Left lobe of liver (tissue), 2 donors: ENCODE measurements at regions not wholly inside any gene's neighbourhood (a gene's known extent, or its start where the extent isn't known, plus 50 kb on each side); places are given as distances from the start of the nearest gene placed in this dataset.

Experiments used
- ATAC-seq: fragments of 200-7000 bp; cut with Tn5 transposase; one replicate; pipeline ENCODE4 v1.9.1; 2020; ENCODE audit warnings: mild to moderate bottlenecking, moderate library complexity
- DNase-seq: peaks from one replicate; pipeline ENCODE4 v3.0.0-alpha.2; 2020; ENCODE audit warnings: low spot score
- donor health status: DM: no; HTN: no; CAD: no; lungs with moderate emphysema.
- donor health status: DM: no; HTN: yes; CAD: no.

GRCh38 chr15:36484038-36484778 lies 95.2 kb upstream of the CDIN1 start:
- ATAC-seq (no peak), DNase-seq (no peak)

GRCh38 chr15:36491912-36492311 lies 87.5 kb upstream of the CDIN1 start:
- no peak for ATAC-seq
- DNase-seq: no peak

DNA sequence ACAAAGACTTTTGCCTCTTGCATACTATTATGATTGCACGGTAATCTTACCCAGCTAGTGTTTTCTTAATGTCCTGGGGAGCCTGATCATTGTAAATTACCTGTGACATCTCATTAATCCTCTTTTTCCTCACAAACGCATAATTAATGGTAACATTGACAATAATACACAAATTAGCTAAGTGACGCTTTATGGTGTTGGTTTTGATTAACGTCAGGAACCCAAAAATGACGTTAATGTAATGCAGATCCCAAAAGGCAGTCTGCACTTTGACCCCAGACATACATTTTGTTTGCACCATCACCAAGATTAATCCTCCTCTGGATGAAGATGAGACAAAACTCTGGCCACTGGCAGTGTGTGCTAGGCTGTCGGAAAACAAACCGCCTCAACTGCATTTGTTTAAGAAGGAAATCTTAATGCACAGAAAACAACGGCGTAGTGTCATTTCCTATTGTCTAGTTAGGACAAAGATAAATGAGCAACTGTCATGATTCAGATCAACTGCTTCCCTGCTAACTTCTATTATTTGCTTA lies 83.9 kb upstream of the CDIN1 start:
- ATAC-seq (no peak), DNase-seq (no peak)

DNA sequence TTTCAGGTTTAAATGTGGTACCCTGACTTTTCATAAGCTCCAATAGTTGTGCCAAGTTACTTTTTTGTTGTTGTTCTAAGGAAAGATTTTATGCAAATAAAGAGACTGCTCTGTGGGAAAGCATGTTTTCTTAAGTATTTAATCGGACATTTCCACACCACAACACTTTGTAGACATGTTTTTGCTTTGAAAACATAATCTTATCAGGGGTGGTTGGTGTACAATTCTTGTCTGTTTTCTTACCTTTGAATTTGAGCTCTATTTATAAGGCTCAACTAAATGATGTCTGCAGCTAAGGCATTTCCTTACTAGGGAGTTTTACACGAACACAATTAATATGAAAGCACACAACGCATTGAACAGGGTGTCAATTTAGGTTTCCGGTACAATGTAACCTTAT lies 81.5 kb upstream of the CDIN1 start:
- no peak for DNase-seq
- no peak for ATAC-seq

- DNase-seq: no peak
- no peak for ATAC-seq
Measured at GRCh38 chr15:36498401-36498800, 81.0 kb upstream of the CDIN1 start.

DNA sequence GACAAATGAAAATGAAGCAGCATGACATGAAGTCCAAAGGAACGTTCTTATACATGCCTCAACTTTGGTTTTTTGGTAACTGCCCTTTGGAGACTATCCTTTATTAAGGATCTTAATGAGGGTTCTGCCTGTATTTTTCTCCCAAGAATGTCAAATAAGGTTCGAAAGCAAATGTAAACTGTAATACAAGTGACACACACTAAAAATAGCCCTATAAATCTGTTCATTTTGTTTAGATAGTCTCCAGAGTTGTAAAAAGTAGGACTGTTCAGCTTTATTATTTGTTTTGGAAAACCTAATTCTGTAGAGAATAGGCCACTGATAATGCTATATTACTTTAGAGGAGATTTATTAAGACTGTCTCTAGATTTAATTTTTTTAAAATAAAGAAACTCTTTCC lies 80.5 kb upstream of the CDIN1 start:
- no peak for DNase-seq

GRCh38 chr15:36499412-36500389 lies 79.7 kb upstream of the CDIN1 start:
- no peak for ATAC-seq
- no peak for DNase-seq

More for the DNA sequence above, 80.5 kb upstream of the CDIN1 start:
- no peak for ATAC-seq

DNA sequence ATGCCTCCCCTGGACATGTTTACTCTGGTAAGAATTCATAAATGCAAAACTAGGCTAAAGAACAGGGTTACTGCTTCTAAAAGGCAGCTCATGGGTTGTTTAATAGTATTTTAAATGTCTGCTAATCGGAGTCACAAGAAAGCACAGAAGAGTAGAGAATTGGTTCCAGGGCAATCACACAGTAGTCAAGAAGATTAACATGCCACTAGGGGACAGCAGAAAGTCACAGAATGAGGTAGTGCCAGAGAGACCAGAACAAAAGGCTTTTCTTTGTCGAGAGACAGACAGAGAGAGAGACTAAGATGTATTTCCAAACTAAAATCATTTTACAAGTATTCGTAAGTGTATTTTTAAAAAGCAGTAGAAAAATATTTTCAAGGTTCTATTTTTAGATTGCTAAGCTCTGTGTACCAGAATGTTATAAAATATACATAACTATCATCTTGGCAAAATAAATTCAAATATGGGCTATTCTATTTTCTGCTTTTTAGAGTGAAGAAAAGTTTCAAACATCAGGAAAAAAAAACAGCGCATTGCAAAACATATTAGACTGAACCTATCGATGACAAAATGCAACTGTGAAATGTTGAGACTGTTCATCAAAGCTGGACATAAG lies 78.3 kb upstream of the CDIN1 start:
- DNase-seq (no peak), ATAC-seq (peak; percentile 98)

GRCh38 chr15:36502509-36502908 lies 76.9 kb upstream of the CDIN1 start:
- peak; percentile 29 for ATAC-seq

DNA sequence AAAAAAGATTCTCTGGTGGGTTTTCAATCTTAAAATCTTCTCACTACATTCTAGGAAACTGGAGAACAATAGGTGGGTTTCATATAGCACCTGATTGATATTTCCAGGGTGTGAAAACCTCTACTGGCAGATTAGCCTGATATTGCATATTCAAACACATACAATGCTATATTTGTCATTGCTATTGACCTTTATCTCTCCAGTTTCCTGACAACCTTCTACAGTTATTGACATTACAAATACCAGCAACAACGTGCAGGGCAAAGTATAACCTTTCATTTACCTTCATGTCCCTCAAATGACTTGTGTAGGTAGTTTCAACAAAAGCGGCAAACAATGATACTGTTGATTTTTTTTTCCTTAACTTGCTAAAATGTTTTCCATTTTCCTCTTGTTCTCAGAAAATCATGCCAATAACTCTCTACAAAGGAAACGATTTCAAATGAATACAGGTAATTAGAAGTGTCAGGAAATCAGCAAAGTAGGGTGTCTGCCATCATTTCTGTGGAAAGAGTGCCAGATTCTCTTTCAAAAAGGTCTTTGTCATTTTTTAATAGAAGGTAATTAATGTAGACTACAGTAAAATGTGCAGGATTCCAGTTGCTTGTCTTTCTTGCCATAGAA lies 72.6 kb upstream of the CDIN1 start:
- ATAC-seq (peak; percentile 89), DNase-seq (no peak)

More at GRCh38 chr15:36502509-36502908, 76.9 kb upstream of the CDIN1 start:
- no peak for DNase-seq

DNA sequence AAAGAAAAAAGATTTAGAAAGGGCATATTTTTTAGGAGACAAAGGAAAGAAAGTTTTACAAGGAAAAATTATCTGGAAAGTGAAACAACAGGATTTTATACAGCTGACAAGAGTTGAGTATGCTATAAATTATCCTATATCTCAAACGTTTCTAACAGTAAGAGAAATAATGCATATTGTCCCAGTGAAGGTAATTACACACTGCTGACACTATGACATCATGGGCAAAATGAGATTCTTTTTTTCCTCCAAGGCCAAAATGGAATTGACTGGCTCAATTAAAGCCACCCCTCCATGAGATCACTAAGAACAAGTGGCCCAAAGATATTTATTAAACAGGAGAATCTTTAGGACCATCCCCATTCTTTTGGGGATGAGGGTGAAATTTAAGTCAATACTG lies 72.0 kb upstream of the CDIN1 start:
- no peak for DNase-seq
- ATAC-seq: no peak

DNA sequence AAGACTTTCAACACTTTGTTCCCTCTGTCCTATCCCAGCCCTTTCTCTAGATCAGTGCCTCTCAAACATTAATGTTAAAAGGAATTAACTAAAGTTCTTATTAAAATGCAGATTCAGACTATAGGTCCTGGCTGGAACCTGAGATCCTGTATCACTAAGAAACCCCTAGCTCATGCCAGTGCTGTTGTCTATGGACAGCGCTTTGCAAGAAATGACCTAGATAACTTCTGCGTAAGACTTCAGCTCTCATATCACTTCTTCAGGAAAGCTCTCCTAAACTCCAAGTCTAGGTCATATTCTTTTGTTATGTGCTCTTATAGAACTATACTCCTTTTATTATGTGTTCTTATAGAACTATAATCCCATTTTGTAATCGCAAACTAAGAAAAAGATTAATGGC lies 67.8 kb upstream of the CDIN1 start:
- DNase-seq: no peak
- ATAC-seq: no peak

DNA sequence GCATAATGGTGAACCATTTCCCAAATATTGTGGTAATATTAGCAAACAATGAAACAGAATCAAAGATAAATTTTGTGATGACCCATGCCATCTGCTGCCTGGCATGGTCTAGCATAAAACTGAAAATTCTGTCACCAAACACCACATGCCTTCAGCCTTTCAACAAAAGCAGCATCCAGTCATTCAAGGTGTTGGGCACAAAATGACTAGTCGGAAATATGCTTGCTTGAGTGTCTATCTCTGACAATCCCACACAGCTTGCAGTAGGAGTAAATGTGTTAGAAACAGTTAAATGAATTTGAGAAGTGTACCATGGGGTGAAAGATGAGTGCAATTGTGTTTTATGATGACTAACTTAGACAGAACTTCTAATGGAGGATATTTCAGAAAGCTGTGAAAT lies 61.7 kb upstream of the CDIN1 start:
- ATAC-seq (no peak), DNase-seq (no peak)

- no peak for ATAC-seq
- no peak for DNase-seq
Measured at GRCh38 chr15:36519067-36519466, 60.4 kb upstream of the CDIN1 start.

DNA sequence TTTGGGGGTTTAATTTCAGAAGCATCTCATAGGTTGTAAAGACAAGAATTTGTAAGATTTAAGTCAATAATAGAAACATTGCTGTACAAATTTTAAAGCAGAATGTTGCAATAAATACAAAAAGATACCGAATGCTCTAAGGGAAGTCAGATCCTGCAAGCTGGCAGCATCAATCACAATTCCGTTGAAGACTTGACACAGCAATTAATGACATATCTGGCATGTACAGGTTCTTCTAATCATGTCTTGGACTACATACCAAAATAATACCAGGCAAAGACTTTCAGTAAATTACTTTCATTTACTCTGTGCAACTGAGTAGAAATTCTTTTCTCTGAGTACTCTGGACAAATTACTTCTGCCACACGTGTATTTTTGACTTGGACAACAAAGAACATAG lies 54.0 kb upstream of the CDIN1 start:
- DNase-seq (no peak), ATAC-seq (no peak)

DNA sequence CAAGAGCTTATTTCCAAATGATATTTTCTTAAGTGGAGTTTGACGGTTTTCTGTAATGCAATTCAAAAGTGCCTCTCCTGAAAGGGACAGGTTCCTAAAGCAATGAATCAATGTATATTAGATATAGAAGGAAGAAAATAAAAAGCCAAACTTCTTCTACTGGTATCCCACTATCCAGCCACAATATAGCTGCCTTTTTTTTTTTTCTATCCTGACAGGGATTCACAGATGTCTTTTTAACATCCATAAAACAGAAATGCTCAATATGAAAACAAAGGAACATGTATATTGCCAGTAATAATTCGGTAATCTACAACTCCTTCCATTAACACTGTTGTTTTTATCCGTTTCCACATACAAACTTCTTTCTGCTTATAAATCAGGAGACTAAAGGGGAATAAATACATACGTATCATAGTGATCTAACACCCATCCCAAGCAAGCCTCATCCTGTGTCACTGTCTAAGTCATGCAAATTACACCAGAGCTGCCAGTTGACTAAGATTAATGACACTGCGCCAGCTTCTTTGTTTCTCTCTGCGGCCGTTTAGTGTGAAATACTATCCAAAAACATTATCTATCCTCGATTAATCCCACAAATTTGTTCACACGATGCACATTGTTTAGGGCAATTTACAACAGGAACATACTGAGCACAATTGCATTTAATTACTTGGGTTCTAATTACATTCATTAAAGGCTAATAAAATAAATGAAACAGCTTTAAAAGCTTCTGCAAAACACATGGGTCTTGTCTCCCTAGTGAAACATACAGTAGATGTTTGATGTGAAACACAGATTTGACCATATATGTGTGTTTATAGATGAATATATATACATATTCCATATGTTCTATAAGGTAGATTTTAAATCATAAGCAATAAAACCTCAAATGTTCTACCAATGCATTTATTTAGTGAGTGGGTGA lies 51.9 kb upstream of the CDIN1 start:
- ATAC-seq: no peak

DNA sequence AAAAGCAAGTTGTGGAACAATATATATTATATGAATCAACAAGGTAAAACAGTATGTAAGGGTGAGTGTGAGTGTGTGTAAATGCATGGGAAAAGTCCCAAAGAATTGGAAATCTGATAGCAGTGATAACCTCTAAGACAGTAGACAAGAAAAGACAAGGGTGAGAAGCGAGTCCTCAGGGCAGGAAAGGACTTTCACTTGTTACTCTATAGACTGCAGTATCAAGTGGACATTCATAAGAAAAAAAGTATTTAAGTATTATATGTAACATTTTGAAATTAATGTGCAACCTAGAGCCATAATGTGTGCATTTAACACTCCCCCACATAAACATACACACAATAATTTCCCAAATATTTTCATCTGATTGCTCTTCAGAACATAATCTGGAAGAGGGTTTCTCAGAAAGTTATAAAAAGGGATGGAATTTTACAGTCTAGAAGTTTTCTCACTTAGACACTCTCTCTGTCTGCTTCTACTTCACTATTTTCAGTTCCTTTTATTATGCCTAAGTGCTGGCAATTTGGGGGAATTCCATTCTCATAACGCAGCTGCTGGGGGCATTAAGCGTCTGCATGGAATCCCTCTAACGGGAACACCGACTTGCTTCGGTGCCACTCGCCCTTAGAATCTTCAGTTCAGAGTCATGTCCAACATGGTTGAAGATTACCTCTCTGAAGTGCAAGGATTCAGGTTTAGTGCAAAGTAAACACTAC lies 50.0 kb upstream of the CDIN1 start:
- ATAC-seq (no peak), DNase-seq (no peak)

More for the DNA sequence above, 51.9 kb upstream of the CDIN1 start:
- DNase-seq: no peak
